ENCODE measurements at regions not wholly inside any gene's neighbourhood (a gene's known extent, or its start where the extent isn't known, plus 50 kb on each side); places are given as distances from the start of the nearest gene placed in this dataset.
"Not testable (repeated sequence)": the region's sequence is repeated elsewhere in the genome, so short reads cannot be mapped to it uniquely, and the experiment has no call there.

DNA sequence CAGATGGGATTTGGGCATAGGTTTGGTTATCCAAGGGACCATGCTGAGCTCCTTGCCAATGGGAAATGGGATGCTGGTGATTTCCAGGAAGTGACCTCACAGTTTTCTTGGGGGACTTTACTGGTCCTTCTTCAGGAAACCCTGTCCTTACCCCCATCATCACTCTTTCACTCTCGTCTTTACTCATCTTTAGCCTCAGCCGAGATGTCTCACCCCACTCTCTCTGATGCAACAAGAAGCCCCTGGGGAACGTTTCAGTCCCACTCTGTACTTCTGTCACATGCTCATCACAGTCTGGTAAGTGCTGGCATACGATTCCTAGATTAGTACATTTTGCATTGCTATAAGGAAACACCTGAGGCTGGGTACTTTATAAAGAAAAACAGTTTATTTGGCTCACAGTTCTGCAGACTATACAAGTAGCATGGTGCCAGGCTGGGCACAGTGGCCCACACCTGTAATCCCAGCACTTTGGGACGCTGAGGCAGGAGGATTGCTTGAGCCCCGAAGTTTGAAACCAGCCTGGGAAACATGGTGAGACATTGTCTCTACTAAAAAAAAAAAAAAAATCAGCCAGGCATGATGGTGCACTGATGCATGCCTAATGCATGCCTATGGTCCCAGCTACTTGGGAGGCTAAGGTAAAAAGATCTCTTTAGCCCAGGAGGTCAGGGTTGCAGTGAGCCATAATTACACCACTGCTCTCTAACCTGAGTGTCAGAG is 63.5 kb upstream of the VKORC1L1 start:
- no peak for DNase-seq

DNA sequence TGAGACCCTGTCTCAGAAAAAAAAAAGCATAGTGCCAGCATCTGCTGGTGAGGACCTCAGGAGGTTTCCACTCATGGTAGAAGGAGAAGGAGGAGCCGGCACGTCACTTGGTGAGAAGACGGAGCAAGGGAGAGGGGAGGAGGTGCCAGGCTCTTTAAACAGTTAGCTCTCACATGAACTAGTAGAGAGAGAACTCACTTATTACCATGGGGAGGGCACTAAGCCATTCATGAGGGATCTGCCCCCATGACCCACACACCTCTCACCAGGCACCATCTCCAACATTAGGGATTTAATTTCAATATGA is 62.9 kb upstream of the VKORC1L1 start:
- no peak for DNase-seq

DNA sequence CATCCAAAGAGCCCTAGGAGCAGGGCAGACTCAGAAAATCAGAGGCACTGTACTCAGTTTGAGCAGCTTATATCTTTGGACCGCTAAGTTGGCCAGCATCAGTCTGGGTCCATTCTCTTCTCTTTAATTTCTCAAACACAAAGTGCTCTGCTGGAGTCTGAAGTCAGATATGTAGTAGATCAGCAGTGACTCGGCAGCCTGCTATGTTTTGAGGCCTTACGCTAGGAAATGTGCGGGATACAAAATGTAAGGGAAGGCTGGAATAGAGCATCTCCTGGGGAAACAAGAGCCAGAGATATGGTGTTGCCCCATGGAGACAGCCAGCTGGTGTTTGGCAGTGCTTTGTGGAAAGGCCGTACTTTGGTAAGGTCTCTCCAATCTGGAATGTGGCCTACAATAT is 60.6 kb upstream of the VKORC1L1 start:
- no peak for DNase-seq

DNA sequence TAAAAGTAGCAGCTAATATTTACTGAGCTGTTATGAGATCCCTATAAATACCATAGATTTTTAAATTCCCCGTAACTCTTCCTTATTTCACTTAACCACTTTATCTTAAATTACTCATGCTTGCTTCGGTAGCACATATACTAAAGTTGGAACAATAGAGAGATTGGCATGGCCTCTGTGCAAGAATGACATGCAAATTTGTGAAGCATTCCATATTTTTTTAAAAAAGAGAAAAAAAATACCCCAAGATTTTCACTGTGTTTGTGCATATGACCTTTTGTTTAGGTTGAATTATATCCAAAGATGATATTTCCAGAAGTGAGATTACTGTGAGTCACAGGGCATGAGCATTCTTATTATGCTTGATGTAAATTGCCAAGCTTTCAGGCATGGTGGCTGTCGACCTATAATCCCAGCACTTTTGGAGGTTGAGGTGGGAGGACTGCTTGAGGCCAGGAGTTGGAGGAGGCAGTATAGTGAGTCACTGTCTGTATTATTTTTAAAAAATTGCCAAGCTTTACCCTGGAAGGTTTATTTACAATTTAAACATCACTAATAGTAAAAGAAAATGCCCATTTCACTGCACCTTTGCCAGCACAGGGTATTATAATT is 58.2 kb upstream of the VKORC1L1 start:
- DNase-seq: not testable (repeated sequence)

DNA sequence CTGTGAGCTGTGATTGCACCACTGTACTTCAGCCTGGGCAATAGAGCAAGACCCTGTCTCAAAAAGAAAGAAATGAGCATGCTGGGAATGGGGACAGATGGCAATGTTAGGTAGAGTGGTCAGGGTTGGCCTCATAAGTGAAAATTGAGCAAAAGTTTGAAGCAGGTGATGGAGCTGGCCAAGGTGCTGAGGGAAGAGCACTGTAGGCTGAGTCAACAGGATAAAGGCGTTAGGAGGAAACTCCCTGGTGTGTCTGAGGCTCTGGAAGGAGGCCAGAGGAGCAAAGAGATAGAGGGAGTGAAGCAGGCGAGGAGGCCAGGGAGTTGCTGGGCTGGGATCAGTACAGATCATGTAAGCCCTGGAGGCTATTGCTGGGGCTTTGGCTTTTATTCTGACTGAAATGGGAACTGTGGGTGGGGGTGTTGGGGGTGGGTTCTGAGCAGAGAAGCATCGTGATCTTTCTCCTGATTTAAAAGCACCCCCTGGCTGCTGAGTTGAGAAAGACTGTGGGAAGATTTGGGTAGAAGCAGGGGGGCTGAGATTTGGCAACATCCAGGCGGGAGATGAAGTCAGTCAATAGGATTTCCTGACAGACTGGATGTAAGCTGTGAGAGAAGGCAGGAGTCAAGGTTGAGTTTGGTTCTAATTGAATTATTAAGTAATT is 52.5 kb upstream of the VKORC1L1 start:
- no peak for DNase-seq
